Kidney (tissue), 13 donors: ENCODE measurements at regions not wholly inside any gene's neighbourhood (a gene's known extent, or its start where the extent isn't known, plus 50 kb on each side); places are given as distances from the start of the nearest gene placed in this dataset.
A peak's percentile ranks its signal among the peaks of the same experiment; 100 is the strongest.

Source experiments
- DNase-seq, 5 donors: peaks; one replicate each; pipeline ENCODE4 v3.0.0-alpha.2; 2013 to 2020
- FAIRE-seq: peaks from 2 replicates; lab custom pipeline; 2012; peaks lifted over from hg19 to GRCh38; lab: Jason Lieb, UNC
- H3K27ac ChIP-seq, 2 donors: one replicate each; pipeline ENCODE4 v1.7.0; 2013; ENCODE audit warnings: low read depth in 2 of 2, low read length in 2 of 2, inconsistent platforms in 1 of 2
- H3K27me3 ChIP-seq: one replicate; pipeline ENCODE4 v1.7.1; 2013; ENCODE audit warnings: low read length, inconsistent platforms; ENCODE audit not compliant: control insufficient read depth, insufficient read depth
- H3K36me3 ChIP-seq, 3 donors: one replicate each; pipeline versions ENCODE4 v1.7.0 to v1.7.1; 2013; ENCODE audit warnings: low read length in 3 of 3, control low read depth in 1 of 3, inconsistent platforms in 1 of 3; ENCODE audit not compliant: insufficient read depth in 3 of 3, control insufficient read depth in 2 of 3
- H3K4me1 ChIP-seq, 3 donors: one replicate each; pipeline versions ENCODE4 v1.7.0 to v1.7.1; 2013; ENCODE audit warnings: low read length in 3 of 3, inconsistent platforms in 1 of 3, low read depth in 1 of 3; ENCODE audit not compliant: control insufficient read depth in 2 of 3, insufficient read depth in 2 of 3
- H3K4me3 ChIP-seq, 3 donors: one replicate each; pipeline versions ENCODE4 v1.7.0 to v1.8.1; 2013; ENCODE audit warnings: low read length in 3 of 3, control low read depth in 1 of 3, inconsistent platforms in 1 of 3
- H3K9ac ChIP-seq, 3 donors: one replicate each; pipeline versions ENCODE4 v1.7.0 to v1.7.1; 2013; ENCODE audit warnings: low read length in 3 of 3, control low read depth in 1 of 3, inconsistent platforms in 1 of 3
- H3K9me3 ChIP-seq, 3 donors: one replicate each; pipeline versions ENCODE4 v1.7.0 to v1.7.1; 2013; ENCODE audit warnings: low read length in 3 of 3, control low read depth in 1 of 3, inconsistent platforms in 1 of 3; ENCODE audit not compliant: control insufficient read depth in 2 of 3, insufficient read depth in 1 of 3
- CTCF ChIP-seq: IDR thresholded peaks from 3 replicates; pipeline ENCODE4 v1.5.1; 2012; ENCODE audit warnings: mild to moderate bottlenecking, moderate library complexity, borderline replicate concordance; ENCODE audit not compliant: insufficient read depth; ENCODE audit errors: extremely low read depth
- intact Hi-C: fragments of 100-400 bp; cut with DNase I; formaldehyde crosslinking; loops from one replicate; pipeline ENCODE4 v1.11.1; 2022
- donor health status: control.
- donor health status: control.
- donor health status: control.
- donor health status: control.
- donor health status: control.
- donor health status: DM: yes; HTN: yes; CAD: no.
- donor health status: Normal renal cell carcinoma (clear cell type).

- H3K27ac ChIP-seq, result no peak overlapping the region
- TF ChIP-seq CTCF, result no peak
- H3K27me3 ChIP-seq, result no peaks in the 10 kb centered on the region
- DNase-seq (no peak), FAIRE-seq (no peak)
- no peak overlapping the region for H3K4me3 ChIP-seq
- H3K9ac ChIP-seq, result no peak overlapping the region
- no peaks in the 10 kb centered on the region for H3K36me3 ChIP-seq
- no peaks in the 10 kb centered on the region for H3K4me1 ChIP-seq
- H3K9me3 ChIP-seq, result no peaks in the 10 kb centered on the region
- intact Hi-C loops, result no loop called here
These were observed 70.6 kb upstream of the GRIK2 start for GRCh38 chr6:101322921-101323320.

DNA sequence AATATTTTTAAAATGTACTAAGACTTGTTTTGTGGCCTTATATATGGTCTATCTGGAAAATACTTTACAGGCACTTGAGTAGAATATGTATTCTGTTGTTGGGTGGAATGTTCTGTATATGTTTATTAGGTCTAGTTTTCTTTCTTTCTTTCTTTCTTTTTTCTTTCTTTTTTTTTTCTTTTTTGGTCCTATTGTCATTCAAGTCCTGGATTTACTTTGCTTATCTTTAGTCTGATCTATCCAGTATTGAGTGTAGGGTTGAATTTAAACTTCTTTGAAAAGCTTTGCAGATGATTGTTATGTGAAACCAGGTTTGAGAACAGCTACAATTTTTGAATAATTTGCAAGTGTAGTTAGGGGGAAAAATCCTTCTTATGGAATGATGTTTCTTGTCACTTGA, 67.1 kb upstream of the GRIK2 start:
- TF ChIP-seq CTCF, result no peak
- FAIRE-seq, result no peak
- intact Hi-C loops, result no loop called here
- no peak for DNase-seq
- Histone ChIP-seq H3K36me3 (no peaks in the 10 kb centered on the region), H3K9ac (no peak overlapping the region), H3K4me1 (no peaks in the 10 kb centered on the region), H3K4me3 (no peak overlapping the region), H3K27ac (no peak overlapping the region), H3K27me3 (no peaks in the 10 kb centered on the region), H3K9me3 (no peaks in the 10 kb centered on the region)

DNA sequence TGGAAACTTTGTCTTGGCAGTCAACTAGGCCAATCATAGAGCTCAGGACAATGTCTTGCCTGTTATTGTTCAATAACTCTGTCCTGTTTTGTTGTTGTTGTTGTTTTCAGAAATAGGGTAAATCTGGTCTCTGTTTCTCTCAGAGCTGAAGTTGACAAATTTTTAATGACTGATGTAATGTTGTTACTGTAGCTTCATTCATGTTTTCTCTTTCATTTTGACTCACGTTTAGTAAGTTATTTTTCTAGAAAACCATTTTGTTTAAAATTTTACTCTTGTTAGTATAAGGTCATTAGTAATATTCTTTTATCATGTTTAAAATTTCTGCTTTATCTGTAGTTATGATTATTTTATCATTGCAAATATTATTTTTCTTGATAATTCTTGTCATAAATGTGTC, 51.6 kb upstream of the GRIK2 start:
- DNase-seq (no peak), FAIRE-seq (peak; percentile 50)
- Histone ChIP-seq H3K27me3 (no peaks in the 10 kb centered on the region), H3K4me1 (no peaks in the 10 kb centered on the region), H3K36me3 (no peaks in the 10 kb centered on the region), H3K9me3 (no peaks in the 10 kb centered on the region), H3K4me3 (no peak overlapping the region), H3K27ac (no peak overlapping the region), H3K9ac (no peak overlapping the region)
- TF ChIP-seq CTCF, result no peak
- intact Hi-C loops, result no loop called here
